ENCODE measurements at regions not wholly inside any gene's neighbourhood (a gene's known extent, or its start where the extent isn't known, plus 50 kb on each side); places are given as distances from the start of the nearest gene placed in this dataset.
"Not testable (repeated sequence)": the region's sequence is repeated elsewhere in the genome, so short reads cannot be mapped to it uniquely, and the experiment has no call there.

DNA sequence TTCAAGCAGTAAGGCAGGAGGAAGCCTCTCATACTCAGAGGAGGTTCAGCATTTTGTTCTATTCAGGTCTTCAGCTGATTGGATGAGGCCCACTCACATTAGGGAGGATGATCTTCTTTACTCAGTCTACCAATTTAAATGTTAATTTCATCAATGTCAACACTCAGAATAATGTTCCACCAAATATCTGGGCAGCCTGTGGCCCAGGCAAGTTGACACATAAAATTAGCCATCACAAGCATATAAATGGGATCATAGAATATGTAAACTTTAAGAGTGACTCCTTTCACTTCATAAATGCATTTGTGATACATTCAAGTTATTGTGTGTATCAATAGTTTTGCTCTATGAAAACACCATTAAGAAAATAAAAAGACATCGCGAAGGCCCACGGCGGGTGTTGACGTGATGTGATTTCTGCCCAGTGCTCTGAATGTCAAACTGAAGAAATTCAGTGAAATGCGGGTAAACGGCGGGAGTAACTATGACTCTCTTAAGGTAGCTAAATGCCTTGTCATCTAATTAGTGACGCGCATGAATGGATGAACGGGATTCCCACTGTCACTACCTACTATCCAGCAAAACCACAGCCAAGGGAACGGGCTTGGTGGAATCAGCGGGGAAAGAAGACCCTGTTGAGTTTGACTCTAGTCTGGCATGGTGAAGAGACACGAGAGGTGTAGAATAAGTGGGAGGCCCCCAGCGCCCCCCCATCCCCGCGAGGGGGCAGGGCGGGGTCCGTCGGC, 536.1 kb upstream of the AUTS2 start:
- H3K36me3 ChIP-seq: peaks cover 0 to 8% (median 0%) of the 10 kb centered on the region in 11 experiments; a peak in 1 of 22 replicates
- no peak overlapping the region for H3K4me2 ChIP-seq
- H3K9me3 ChIP-seq (replicated peaks in 1 of 11): peaks cover 12 to 26% (median 18%) of the 10 kb centered on the region in 11 experiments
- H3K4me1 ChIP-seq: peaks cover 12 to 36% (median 23%) of the 10 kb centered on the region in 10 experiments; a peak in 18 of 20 replicates
- no peaks in the 10 kb centered on the region for H3K27me3 ChIP-seq
- no peak overlapping the region for H3K4me3 ChIP-seq
- no peak overlapping the region for H3K27ac ChIP-seq
- no peak overlapping the region for H3K9ac ChIP-seq
- TF ChIP-seq Cebpa-rat (IDR thresholded peaks at IDR 0.05): no peak
- no peaks in the 10 kb centered on the region for H4K20me1 ChIP-seq

DNA sequence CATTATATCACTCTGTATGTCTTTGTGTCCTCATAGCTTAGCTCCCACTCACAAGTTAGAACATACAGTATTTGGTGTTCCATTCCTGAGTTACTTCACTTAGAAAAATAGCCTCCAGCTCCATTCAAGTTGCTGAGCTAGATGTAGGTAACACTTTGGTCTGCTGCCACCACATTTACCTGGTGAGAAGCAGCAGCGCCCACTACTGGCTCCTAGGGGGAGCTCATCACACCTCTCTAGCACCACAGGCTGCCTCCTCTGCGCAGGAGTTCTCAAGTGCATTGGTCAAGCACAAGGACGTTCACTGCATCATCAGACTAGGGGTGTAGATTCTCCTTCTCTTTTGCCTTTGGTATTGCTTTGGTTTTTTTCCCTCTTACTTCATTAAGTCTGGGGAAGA, 530.9 kb upstream of the AUTS2 start:
- Histone ChIP-seq H3K4me2 (no peak overlapping the region), H4K20me1 (no peaks in the 10 kb centered on the region), H3K4me1 (no peaks in the 10 kb centered on the region), H3K36me3 (0 out of 22 replicates have a peak, but pooled peaks cover 0 to 2% (median 0%) of the 10 kb centered on the region in 11 experiments), H3K4me3 (no peak overlapping the region), H3K27ac (no peak overlapping the region), H3K9ac (no peak overlapping the region), H3K9me3 (replicated peaks in 1 of 11) (peaks cover 27 to 56% (median 36%) of the 10 kb centered on the region in 11 experiments), H3K27me3 (no peaks in the 10 kb centered on the region)
- no peak for TF ChIP-seq Cebpa-rat (IDR thresholded peaks at IDR 0.05)

DNA sequence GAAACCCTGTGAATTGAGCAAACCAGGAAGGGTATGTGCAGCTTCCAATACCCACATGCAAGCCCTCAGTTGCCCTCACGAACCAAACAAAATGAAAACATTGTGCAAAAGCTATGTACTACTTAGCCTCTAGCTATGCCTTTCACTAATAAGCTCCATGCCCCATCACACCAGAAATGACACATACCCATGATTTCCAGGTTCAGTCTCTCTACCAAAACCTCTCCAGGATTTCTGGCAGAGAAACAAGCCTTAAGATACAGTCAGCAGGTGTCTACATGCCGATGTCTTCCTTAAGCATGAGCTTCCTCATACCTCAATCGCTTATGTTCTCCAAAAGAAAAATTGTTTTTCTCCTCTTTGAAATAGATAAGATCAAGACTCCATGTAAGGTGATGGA, 527.8 kb upstream of the AUTS2 start:
- Histone ChIP-seq H3K4me2 (no peak overlapping the region), H3K27me3 (no peaks in the 10 kb centered on the region), H3K9me3 (replicated peaks in 1 of 11) (peaks cover 28 to 64% (median 38%) of the 10 kb centered on the region in 11 experiments; a peak in 21 of 22 replicates), H3K36me3 (no peaks in the 10 kb centered on the region), H3K9ac (no peak overlapping the region), H4K20me1 (no peaks in the 10 kb centered on the region), H3K27ac (no peak overlapping the region), H3K4me3 (no peak overlapping the region), H3K4me1 (no peaks in the 10 kb centered on the region)
- TF ChIP-seq Cebpa-rat (IDR thresholded peaks at IDR 0.05): no peak

DNA sequence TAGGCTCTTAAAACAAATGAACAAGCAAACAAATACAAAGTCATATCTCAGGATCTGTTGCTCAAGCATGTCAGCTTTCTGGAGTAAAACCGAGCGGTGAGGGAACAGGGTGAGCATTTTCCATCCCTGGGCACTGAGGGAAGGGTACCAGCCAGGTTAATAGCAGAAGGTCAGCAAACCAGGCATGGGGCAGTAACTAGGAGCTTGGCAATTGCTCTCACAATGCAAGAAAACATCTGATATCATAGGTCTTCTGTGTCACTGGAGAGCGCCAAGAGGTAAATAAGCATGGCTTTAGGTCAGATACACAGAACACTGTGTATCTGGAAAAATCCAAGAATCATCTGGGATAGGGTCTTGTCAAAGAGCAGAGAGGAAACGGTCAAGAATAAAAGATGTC, 521.7 kb upstream of the AUTS2 start:
- TF ChIP-seq Cebpa-rat (IDR thresholded peaks at IDR 0.05): no peak
- H3K9ac ChIP-seq: no peak overlapping the region
- H3K27me3 ChIP-seq: no peaks in the 10 kb centered on the region
- no peaks in the 10 kb centered on the region for H4K20me1 ChIP-seq
- H3K4me2 ChIP-seq: no peak overlapping the region
- peaks cover 4 to 45% (median 19%) of the 10 kb centered on the region in 11 experiments; a peak in 18 of 22 replicates for H3K9me3 ChIP-seq (replicated peaks in 1 of 11)
- H3K4me1 ChIP-seq: peaks cover 0 to 14% (median 9%) of the 10 kb centered on the region in 10 experiments; a peak in 10 of 20 replicates
- no peaks in the 10 kb centered on the region for H3K36me3 ChIP-seq
- H3K4me3 ChIP-seq: no peak overlapping the region
- no peak overlapping the region for H3K27ac ChIP-seq

DNA sequence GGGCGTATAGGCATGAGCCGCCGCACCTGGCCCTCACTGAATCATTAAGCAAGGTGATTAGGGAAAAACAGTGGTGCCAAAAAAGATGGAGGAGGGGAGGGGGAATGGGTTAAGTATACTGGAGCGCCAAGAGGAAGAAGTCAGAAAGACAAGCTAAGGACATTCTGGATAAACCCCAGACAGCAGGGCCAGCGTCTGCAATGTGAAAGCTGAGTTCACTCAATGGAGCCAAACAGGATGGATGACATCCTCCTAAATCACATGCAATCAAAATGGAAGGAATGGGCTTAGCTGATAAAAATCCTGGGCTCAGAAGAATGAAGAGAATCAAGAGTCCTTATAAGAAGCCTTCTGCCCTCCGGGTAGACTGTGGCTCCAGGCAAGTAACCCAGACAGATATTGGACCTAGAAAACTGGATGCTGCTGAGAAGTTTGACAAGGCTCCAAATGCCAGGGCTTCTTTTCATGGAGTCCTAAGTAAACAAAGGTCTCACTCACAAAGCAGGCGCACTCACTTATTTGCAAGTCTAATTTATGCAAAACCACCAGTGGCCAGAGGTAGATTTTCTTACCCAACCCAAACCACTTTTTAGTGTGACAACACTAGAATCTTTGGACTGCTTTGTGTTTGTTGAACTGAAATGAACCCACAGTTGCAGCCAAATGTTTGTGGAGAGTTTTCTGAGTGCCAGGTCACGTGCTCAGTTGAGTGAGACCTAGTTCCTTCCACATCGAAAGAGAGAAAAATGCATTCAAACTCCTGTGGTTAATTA, 519.1 kb upstream of the AUTS2 start:
- H4K20me1 ChIP-seq: no peaks in the 10 kb centered on the region
- H3K9ac ChIP-seq: no peak overlapping the region
- TF ChIP-seq Cebpa-rat (IDR thresholded peaks at IDR 0.05): no peak
- peak overlapping the region in 6 of 11 experiments; percentile 3 to 46 (median 12); a peak in 8 of 22 replicates for H3K4me2 ChIP-seq
- H3K4me3 ChIP-seq: no peak overlapping the region
- no peaks in the 10 kb centered on the region for H3K27me3 ChIP-seq
- no peak overlapping the region for H3K27ac ChIP-seq
- no peaks in the 10 kb centered on the region for H3K36me3 ChIP-seq
- peaks cover 0 to 14% (median 9%) of the 10 kb centered on the region in 10 experiments; a peak in 10 of 20 replicates for H3K4me1 ChIP-seq
- peaks cover 0 to 30% (median 14%) of the 10 kb centered on the region in 11 experiments; a peak in 14 of 22 replicates for H3K9me3 ChIP-seq (replicated peaks in 1 of 11)

DNA sequence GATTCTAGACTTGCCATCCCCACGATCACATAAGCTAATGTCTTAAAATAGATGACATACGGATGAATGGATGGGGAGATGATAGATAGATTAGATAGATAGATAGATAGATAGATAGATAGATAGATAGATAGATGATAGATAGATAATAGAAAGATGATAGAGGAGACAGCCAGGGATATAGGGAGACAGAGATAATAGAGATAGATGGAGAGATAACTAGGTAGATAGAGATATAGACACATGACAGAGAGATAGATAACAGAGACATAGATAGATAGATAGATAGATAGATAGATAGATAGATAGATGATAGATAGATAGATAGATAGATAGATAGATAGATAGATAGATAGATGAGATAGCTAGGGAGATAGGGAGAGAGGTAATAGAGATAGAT, 511.0 kb upstream of the AUTS2 start:
- H3K9me3 ChIP-seq (replicated peaks in 1 of 11); H3K9ac ChIP-seq; H3K27me3 ChIP-seq; H3K4me1 ChIP-seq; H4K20me1 ChIP-seq; H3K36me3 ChIP-seq; H3K4me3 ChIP-seq; H3K4me2 ChIP-seq; H3K27ac ChIP-seq: not testable (repeated sequence)

DNA sequence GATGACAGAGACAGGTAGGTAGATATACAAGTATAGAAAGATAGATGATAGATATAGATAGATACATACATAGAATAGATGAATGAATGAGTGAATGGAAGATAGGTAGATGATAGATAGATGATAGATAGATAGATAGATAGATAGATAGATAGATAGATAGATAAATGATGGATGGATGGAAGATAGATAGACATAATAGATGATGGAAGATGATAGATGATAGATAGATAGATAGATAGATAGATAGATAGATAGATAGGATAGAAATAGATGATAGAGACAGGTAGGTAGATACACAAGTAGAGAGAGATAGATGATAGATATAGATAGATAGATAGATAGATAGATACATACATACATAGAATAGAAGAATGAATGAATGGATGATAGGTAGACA, 510.1 kb upstream of the AUTS2 start:
- no peak overlapping the region for H3K4me3 ChIP-seq
- no peaks in the 10 kb centered on the region for H3K4me1 ChIP-seq
- no peaks in the 10 kb centered on the region for H3K27me3 ChIP-seq
- H3K27ac ChIP-seq: no peak overlapping the region
- H3K9ac ChIP-seq: no peak overlapping the region
- TF ChIP-seq Cebpa-rat (IDR thresholded peaks at IDR 0.05): no peak
- no peaks in the 10 kb centered on the region for H3K36me3 ChIP-seq
- peaks cover 6 to 12% (median 8%) of the 10 kb centered on the region in 11 experiments for H3K9me3 ChIP-seq (replicated peaks in 1 of 11)
- H4K20me1 ChIP-seq: no peaks in the 10 kb centered on the region
- H3K4me2 ChIP-seq: no peak overlapping the region

DNA sequence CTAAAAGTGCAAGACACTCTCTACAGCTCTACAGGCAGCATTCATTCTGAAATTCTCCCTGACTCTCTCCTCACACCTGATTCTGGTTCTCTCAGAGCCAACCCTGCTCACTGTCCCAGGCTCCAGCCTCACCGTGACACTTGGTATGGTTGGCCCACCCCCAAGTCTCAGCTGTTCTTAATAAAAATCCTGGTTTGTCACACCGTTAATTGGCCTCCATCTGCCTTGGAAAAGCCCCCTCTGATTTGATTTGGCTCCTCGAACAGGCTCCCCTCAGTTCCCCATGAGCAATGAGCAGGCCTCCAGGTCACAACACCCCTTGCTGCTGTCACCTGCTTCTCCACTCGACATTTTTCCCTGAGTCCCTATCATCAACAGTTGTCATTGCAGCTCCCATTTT, 507.3 kb upstream of the AUTS2 start:
- H4K20me1 ChIP-seq: no peaks in the 10 kb centered on the region
- H3K9me3 ChIP-seq (replicated peaks in 1 of 11): peaks cover 29 to 39% (median 34%) of the 10 kb centered on the region in 11 experiments
- no peak overlapping the region for H3K4me3 ChIP-seq
- H3K9ac ChIP-seq: no peak overlapping the region
- no peaks in the 10 kb centered on the region for H3K27me3 ChIP-seq
- H3K4me1 ChIP-seq: no peaks in the 10 kb centered on the region
- no peak overlapping the region for H3K27ac ChIP-seq
- no peak for TF ChIP-seq Cebpa-rat (IDR thresholded peaks at IDR 0.05)
- H3K36me3 ChIP-seq: no peaks in the 10 kb centered on the region; a peak in 1 of 22 replicates
- no peak overlapping the region for H3K4me2 ChIP-seq

DNA sequence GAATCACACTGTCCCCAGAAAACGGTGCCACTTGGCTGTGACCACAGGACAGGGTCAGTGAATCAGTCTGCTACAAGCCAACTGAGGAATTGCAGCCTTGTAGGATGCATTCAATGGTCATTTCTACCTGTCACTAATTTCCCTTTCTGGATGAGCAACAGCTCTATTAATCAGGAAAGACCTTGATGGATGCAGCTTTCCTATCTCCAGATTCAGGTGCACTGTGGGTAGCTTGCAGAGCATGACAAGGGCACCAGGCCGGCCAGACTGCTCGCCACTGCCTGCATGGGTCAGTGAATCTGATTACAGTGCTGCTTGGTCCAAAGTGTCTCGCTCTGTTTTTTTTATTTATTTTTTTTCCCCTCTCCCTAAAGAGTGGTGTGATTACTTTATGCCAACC, 506.8 kb upstream of the AUTS2 start:
- Histone ChIP-seq H3K9me3 (replicated peaks in 1 of 11) (peaks cover 29 to 44% (median 38%) of the 10 kb centered on the region in 11 experiments), H3K27me3 (no peaks in the 10 kb centered on the region)

More for the DNA sequence above, 506.8 kb upstream of the AUTS2 start:
- Histone ChIP-seq H3K4me2 (no peak overlapping the region), H3K4me3 (no peak overlapping the region), H3K36me3 (no peaks in the 10 kb centered on the region; a peak in 1 of 22 replicates), H3K27ac (no peak overlapping the region), H3K4me1 (no peaks in the 10 kb centered on the region), H4K20me1 (no peaks in the 10 kb centered on the region), H3K9ac (no peak overlapping the region)
- TF ChIP-seq Cebpa-rat (IDR thresholded peaks at IDR 0.05): no peak

Measured in BLaER1 treated with 17β-estradiol and CSF1 and Interleukin-3, amounts not matched to agents 10 nM and 100 nM (cell line).